IPS DF 6.9 (cell line): ENCODE measurements at regions not wholly inside any gene's neighbourhood (a gene's known extent, or its start where the extent isn't known, plus 50 kb on each side); places are given as distances from the start of the nearest gene placed in this dataset.

Source experiments
- DNase-seq: peaks from one replicate; pipeline ENCODE4 v3.0.0-alpha.2; 2013; ENCODE audit warnings: low read depth, low spot score
- H3K27ac ChIP-seq: one replicate; pipeline ENCODE4 v1.5.1; 2013; ENCODE audit warnings: low read length, control low read depth
- H3K27me3 ChIP-seq: 2 replicates; pipeline ENCODE4 v1.6.1; 2013; ENCODE audit warnings: mild to moderate bottlenecking, low read length; ENCODE audit not compliant: control insufficient read depth, insufficient read depth
- H3K36me3 ChIP-seq: 2 replicates; pipeline ENCODE4 v1.6.1; 2013; ENCODE audit warnings: low read length; ENCODE audit not compliant: control insufficient read depth, insufficient read depth
- H3K4me1 ChIP-seq: 2 replicates; pipeline ENCODE4 v1.6.1; 2013; ENCODE audit warnings: low read length; ENCODE audit not compliant: control insufficient read depth, insufficient read depth
- H3K4me3 ChIP-seq: 2 replicates; pipeline ENCODE4 v1.5.1; 2013; ENCODE audit warnings: mild to moderate bottlenecking, low read length
- H3K9me3 ChIP-seq: 2 replicates; pipeline ENCODE4 v1.6.1; 2013; ENCODE audit warnings: low read length, inconsistent platforms; ENCODE audit not compliant: control insufficient read depth, insufficient read depth
- WGBS: extraction: QIAGEN DNeasy Blood & Tissue Kit; methylation state at CpG from one replicate; pipeline ENCODE4 v1.1.7; 2013; ENCODE audit warnings: mixed read lengths, missing lambda C conversion rate; ENCODE audit not compliant: insufficient read length, insufficient coverage; 5-methylcytosine and 5-hydroxymethylcytosine counted together

- DNase-seq = no peak
- no peaks in the 10 kb centered on the region for H3K9me3 ChIP-seq
- peaks cover 5% of the 10 kb centered on the region for H3K4me1 ChIP-seq
- H3K27me3 ChIP-seq = no peaks in the 10 kb centered on the region
- no peaks in the 10 kb centered on the region for H3K36me3 ChIP-seq
- H3K27ac ChIP-seq = no peak overlapping the region
- no CpG with 5 or more reads among the region's 9 CpGs for WGBS
- H3K4me3 ChIP-seq = no peak overlapping the region
These were observed 425.1 kb downstream of the GPM6A start for GRCh38 chr4:175386776-175387507.

GRCh38 chr4:175394208-175394607 lies 417.9 kb downstream of the GPM6A start:
- H3K9me3 ChIP-seq = no peaks in the 10 kb centered on the region
- no peak overlapping the region for H3K4me3 ChIP-seq
- no peaks in the 10 kb centered on the region for H3K27me3 ChIP-seq
- no peak overlapping the region for H3K27ac ChIP-seq
- no peaks in the 10 kb centered on the region for H3K36me3 ChIP-seq
- H3K4me1 ChIP-seq = no peaks in the 10 kb centered on the region
- no peak for DNase-seq

- H3K9me3 ChIP-seq = no peaks in the 10 kb centered on the region
- H3K4me1 ChIP-seq = no peaks in the 10 kb centered on the region
- H3K4me3 ChIP-seq = no peak overlapping the region
- no peak overlapping the region for H3K27ac ChIP-seq
- WGBS = no CpG with 5 or more reads among the region's 2 CpGs
- H3K27me3 ChIP-seq = no peaks in the 10 kb centered on the region
- no peaks in the 10 kb centered on the region for H3K36me3 ChIP-seq
- DNase-seq = no peak
These were observed 406.1 kb downstream of the GPM6A start for GRCh38 chr4:175405961-175406360.

- Histone ChIP-seq H3K4me3 (no peak overlapping the region), H3K27ac (no peak overlapping the region), H3K36me3 (no peaks in the 10 kb centered on the region), H3K9me3 (no peaks in the 10 kb centered on the region), H3K4me1 (no peaks in the 10 kb centered on the region), H3K27me3 (no peaks in the 10 kb centered on the region)
- no peak for DNase-seq
- WGBS = no CpG with 5 or more reads among the region's 2 CpGs
These were observed 404.1 kb downstream of the GPM6A start for GRCh38 chr4:175407926-175408325.

GRCh38 chr4:175411251-175411650 lies 400.8 kb downstream of the GPM6A start:
- no peak for DNase-seq
- no peaks in the 10 kb centered on the region for H3K4me1 ChIP-seq

GRCh38 chr4:175412161-175412560 lies 399.9 kb downstream of the GPM6A start:
- no CpG with 5 or more reads among the region's 3 CpGs for WGBS
- no peaks in the 10 kb centered on the region for H3K9me3 ChIP-seq
- H3K36me3 ChIP-seq = no peaks in the 10 kb centered on the region
- no peak overlapping the region for H3K4me3 ChIP-seq
- no peaks in the 10 kb centered on the region for H3K27me3 ChIP-seq
- H3K27ac ChIP-seq = no peak overlapping the region
- DNase-seq = no peak
- H3K4me1 ChIP-seq = no peaks in the 10 kb centered on the region

More at GRCh38 chr4:175411251-175411650, 400.8 kb downstream of the GPM6A start:
- Histone ChIP-seq H3K27ac (no peak overlapping the region), H3K27me3 (no peaks in the 10 kb centered on the region), H3K36me3 (no peaks in the 10 kb centered on the region), H3K9me3 (no peaks in the 10 kb centered on the region), H3K4me3 (no peak overlapping the region)

- H3K9me3 ChIP-seq = no peaks in the 10 kb centered on the region
- H3K4me1 ChIP-seq = no peaks in the 10 kb centered on the region
- no peak overlapping the region for H3K4me3 ChIP-seq
- H3K36me3 ChIP-seq = no peaks in the 10 kb centered on the region
- no CpG with 5 or more reads among the region's 2 CpGs for WGBS
- H3K27me3 ChIP-seq = no peaks in the 10 kb centered on the region
- DNase-seq = no peak
- H3K27ac ChIP-seq = no peak overlapping the region
These were observed 399.3 kb downstream of the GPM6A start for GRCh38 chr4:175412746-175413145.

GRCh38 chr4:175413561-175413960 lies 398.5 kb downstream of the GPM6A start:
- no peak for DNase-seq
- Histone ChIP-seq H3K27ac (no peak overlapping the region), H3K36me3 (no peaks in the 10 kb centered on the region), H3K27me3 (no peaks in the 10 kb centered on the region), H3K4me1 (no peaks in the 10 kb centered on the region), H3K4me3 (no peak overlapping the region), H3K9me3 (no peaks in the 10 kb centered on the region)
- WGBS = no CpG with 5 or more reads among the region's 5 CpGs

GRCh38 chr4:175414602-175415001 lies 397.5 kb downstream of the GPM6A start:
- Histone ChIP-seq H3K4me3 (no peak overlapping the region), H3K36me3 (no peaks in the 10 kb centered on the region), H3K4me1 (no peaks in the 10 kb centered on the region), H3K27me3 (no peaks in the 10 kb centered on the region), H3K27ac (no peak overlapping the region), H3K9me3 (no peaks in the 10 kb centered on the region)
- DNase-seq = no peak
- WGBS = no CpG with 5 or more reads among the region's 2 CpGs

- no peaks in the 10 kb centered on the region for H3K36me3 ChIP-seq
- DNase-seq = no peak
- no peaks in the 10 kb centered on the region for H3K27me3 ChIP-seq
- no peak overlapping the region for H3K27ac ChIP-seq
- H3K4me1 ChIP-seq = no peaks in the 10 kb centered on the region
- no CpG with 5 or more reads among the region's 3 CpGs for WGBS
- H3K4me3 ChIP-seq = no peak overlapping the region
- H3K9me3 ChIP-seq = no peaks in the 10 kb centered on the region
These were observed 393.5 kb downstream of the GPM6A start for GRCh38 chr4:175418516-175418915.

GRCh38 chr4:175419236-175419718 lies 392.8 kb downstream of the GPM6A start:
- no peaks in the 10 kb centered on the region for H3K36me3 ChIP-seq
- no peak for DNase-seq
- WGBS = no CpG with 5 or more reads among the region's 2 CpGs
- H3K4me3 ChIP-seq = no peak overlapping the region
- no peaks in the 10 kb centered on the region for H3K4me1 ChIP-seq
- H3K9me3 ChIP-seq = no peaks in the 10 kb centered on the region
- H3K27me3 ChIP-seq = no peaks in the 10 kb centered on the region
- H3K27ac ChIP-seq = no peak overlapping the region
